Stimulated activated CD4-positive, alpha-beta T cell treated with anti-CD3 and anti-CD28 coated beads, Interleukin-12 subunit alpha, Interleukin-12 subunit beta, amount 100 ng/mL, for 24 hours (primary cell): ENCODE measurements at regions not wholly inside any gene's neighbourhood (a gene's known extent, or its start where the extent isn't known, plus 50 kb on each side); places are given as distances from the start of the nearest gene placed in this dataset.

Experiments
- DNase-seq, 2 experiments: peaks; one replicate each; pipeline ENCODE4 v3.0.0-alpha.2; 2020; ENCODE audit warnings: low read depth in 2 of 2

- DNase-seq = no peak
Measured at GRCh38 chr2:43107679-43108078, 118.7 kb downstream of the ZFP36L2 start.

- no peak for DNase-seq
Measured at GRCh38 chr2:43106559-43107527, 119.6 kb downstream of the ZFP36L2 start.

GRCh38 chr2:43105586-43106558 lies 120.5 kb downstream of the ZFP36L2 start:
- no peak for DNase-seq

- DNase-seq = no peak
Measured at GRCh38 chr2:43104763-43105162, 121.6 kb downstream of the ZFP36L2 start.

DNA sequence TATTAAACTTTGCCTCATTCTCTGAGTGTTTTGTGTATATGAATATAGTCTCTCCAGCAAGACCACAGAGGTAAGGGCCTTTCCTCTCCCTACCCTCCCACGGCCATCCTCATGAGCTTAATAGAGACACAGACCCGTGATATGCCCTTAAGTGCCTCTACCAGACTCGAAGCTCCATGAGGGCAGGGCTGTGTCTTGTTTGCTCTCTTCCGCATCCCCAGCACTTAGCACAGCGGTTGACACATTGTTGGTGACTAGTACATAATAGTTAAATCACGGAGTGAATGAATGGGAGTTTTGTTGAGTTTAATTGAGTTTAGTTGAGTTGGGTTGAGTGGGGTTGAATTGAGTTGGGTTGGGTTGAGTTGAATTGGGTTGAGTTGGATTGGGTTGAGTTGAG lies 122.3 kb downstream of the ZFP36L2 start:
- DNase-seq = no peak

DNA sequence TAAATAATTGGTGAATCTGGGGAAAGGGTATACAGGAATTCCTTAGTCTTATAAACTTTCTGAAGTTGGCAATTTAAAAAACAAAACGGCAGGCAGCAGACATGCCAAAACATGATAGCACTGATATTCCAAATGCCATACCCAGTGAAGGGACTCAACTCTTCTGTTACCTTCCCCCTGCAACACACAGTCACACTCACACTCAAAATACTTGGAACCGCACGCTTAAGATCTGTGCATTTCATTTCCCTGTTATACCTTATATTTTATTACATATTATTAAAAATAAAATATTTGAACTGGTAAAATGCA lies 123.4 kb downstream of the ZFP36L2 start:
- no peak for DNase-seq

DNA sequence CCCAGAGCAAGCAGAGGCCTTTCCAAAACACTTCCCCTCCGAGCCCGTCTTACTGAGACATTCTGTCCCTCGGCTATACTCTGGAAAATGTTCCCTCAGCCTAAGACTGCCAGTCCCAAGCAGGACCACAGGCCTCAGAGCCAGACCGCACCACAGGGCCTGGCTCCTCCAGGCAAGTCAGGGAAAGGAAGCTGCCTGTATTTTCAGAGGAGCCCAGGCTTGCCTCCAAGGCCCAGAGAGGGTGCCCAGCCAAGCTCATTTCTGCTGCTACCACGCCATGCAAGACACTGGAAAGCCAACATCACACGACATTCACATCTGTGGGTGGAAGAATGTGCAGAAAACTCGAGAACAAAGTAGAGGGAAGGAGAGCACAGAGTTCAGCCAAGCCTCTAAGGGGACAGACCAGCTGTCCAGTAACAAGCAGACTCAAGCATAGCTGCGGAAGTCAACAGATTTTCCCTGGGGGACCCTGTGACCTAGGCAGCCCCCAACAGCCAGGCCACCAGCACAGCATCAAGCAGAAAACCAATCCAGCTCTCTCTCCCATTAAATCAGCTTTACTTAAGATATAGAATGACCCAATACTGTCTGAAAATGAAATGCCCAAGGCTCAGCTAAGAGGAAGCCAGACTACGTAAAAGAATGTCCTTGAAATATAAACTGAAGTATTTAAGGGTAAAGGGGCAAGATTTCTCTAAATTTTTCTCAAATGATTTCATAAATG lies 123.9 kb downstream of the ZFP36L2 start:
- no peak for DNase-seq

GRCh38 chr2:43101751-43102150 lies 124.7 kb downstream of the ZFP36L2 start:
- DNase-seq = no peak

DNA sequence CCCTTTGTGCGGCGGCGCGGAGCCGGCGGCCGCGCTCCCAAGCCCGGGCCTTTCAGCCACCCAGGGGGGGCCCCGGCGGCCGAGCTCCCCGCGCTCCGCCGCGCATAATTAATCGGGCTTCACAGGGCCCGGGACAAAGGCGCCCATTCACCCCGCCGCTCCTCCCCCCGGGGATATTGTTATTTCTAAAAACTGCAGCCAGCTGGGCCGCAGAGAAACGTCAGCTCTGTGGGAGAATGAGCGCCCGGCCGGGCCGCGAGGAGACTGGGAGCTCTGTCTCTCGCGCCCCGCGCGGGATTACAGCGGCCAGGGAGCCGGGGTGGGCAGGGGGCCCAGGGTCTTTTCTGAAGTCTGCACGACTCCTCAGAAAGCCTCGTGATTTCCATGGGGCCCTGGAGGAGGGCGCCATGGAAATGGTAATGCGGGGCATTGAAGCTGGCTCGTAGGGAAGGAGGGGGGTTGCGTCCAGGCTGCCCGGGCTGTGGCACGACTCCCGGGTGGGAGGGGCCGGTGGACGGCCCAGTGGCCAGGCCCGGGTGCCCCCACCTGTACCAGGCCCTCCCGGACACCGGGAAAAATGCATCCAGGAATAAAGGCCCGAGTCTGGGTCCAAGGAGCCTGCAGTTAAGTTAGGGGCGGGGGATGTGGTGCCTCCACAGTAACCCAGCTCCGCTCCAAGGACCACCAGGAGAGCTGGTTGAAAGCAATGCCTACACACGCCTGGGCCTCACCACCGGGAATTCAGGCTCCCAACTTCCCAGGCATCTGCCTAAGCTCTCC lies 125.3 kb downstream of the ZFP36L2 start:
- no peak for DNase-seq

- no peak for DNase-seq
Measured at GRCh38 chr2:43100362-43100882, 126.0 kb downstream of the ZFP36L2 start.

DNA sequence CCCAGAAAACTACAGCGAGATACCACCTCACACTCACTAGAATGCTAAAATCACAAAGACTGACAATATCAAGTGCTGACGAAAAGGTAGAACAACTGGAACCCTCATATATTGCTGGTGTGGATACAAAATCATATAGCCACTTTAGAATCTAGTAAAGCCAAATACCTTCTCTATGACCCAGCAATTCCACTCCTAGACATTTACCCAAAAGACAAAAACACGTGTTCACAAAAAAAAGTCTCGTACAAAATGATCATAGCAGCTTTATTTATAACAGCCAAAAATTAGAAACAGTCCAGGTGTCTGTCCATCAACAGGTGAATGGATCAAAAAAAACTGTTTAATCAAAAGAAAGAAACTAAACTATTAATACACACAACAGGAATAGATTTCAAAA lies 126.6 kb downstream of the ZFP36L2 start:
- DNase-seq = no peak

- no peak for DNase-seq
Measured at GRCh38 chr2:43098539-43098938, 127.9 kb downstream of the ZFP36L2 start.

- DNase-seq = no peak
Measured at GRCh38 chr2:43097644-43098408, 128.6 kb downstream of the ZFP36L2 start.

GRCh38 chr2:43095533-43096295 lies 130.7 kb downstream of the ZFP36L2 start:
- DNase-seq = no peak

DNA sequence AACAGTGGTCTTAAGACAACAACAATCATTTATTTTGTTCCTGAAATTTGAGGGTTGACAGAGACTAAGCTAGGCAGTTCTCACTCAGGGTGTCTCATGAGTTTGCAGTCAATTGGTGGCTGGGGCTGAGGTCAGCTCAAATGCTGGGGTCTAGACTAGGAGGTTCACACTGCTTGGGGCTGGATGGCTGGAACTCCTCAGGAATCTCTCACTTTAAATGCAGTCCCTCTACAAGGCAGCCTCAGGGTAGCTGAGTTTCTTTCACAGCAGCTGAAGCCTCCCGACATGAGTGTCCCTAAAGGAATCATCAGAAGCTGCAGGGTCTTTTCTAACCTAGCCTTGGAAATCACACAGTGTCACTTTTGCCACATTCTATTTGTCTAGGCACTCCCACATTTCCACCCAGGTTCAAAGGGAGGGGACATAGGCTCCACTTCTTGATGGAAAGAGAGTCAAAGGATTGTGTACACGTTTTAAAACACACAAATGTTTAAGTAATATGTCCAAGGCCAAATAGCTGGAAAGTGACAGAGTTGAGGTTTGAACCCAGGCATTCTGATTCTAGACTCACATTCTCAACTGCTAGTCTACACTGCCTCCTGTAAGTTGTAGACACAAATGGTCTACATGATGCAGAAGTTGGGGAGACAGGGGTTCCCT lies 133.8 kb downstream of the ZFP36L2 start:
- no peak for DNase-seq

- no peak for DNase-seq
Measured at GRCh38 chr2:43090317-43090716, 136.1 kb downstream of the ZFP36L2 start.

DNA sequence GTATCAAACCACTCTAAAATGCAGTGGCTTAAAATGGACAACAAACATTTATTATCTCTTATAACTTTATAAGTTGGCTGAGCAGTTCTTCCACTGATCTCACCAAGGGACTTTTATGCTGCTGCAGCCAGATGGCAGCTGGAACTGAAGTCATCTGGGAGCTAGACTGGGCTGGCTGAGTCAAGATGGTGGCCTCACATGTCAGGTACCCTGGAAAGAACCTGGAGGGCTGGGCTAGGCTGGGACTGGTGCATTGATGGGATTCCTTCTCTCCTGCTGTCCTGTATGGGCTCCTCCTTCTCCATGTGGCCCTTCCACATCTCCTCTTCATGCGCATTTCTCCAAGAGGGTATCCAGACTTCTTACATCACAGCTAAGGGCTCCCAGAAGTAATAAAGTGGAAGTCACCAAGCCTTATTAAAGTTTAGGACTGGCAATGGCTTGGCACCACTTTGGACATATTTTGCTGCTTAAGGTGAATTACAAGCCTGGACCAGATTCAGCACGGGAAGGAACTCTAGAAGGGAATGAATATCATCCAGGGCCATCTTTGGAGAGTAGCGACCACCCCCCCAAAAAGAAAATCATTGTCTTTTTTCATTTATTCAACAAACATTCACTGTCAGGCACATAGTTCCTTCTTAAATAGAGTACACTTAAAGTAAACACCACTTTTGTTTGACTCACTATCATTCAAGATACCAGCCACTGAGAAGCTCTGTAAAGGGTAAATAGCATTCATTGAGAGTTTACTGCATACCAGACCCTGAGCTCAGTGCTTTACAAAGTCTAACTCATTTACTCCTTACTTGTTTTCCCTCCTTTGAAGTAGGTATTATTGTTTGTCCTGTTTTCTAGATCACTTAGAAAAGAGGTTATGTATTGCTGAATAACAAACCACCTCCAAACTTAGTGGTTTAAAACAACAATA lies 138.0 kb downstream of the ZFP36L2 start:
- DNase-seq = no peak

DNA sequence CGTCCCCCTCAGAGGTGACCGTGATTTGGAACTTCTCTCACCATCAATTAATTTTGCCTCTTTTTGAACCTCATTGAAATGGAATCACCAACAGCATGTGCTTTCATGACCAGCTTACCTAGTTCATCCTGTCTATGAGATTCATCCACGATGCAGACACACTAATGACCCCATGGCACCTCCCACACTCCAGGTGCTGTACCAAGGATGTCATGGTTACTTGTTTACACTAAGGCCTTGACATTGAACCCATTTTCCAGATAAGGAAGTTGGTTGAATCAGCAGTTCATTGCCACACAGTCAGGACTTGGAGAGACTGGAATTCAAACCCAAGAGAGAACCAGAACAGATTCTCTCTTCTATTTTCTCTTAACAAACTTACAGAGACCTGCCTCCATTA lies 139.0 kb downstream of the ZFP36L2 start:
- DNase-seq = no peak
